GM12891 (cell line): ENCODE measurements at regions not wholly inside any gene's neighbourhood (a gene's known extent, or its start where the extent isn't known, plus 50 kb on each side); places are given as distances from the start of the nearest gene placed in this dataset.

Experiments used
- DNase-seq: peaks from one replicate; pipeline ENCODE4 v3.0.0; 2011; ENCODE audit warnings: low spot score; ENCODE audit not compliant: insufficient read length
- FAIRE-seq: peaks from 2 replicates; lab custom pipeline; 2011; peaks lifted over from hg19 to GRCh38; lab: Jason Lieb, UNC
- PAX5 ChIP-seq: IDR thresholded peaks from 2 replicates; pipeline ENCODE4 v1.6.1; 2011; ENCODE audit warnings: low read length, moderate library complexity, mild to moderate bottlenecking; ENCODE audit not compliant: insufficient read depth, severe bottlenecking
- POLR2A ChIP-seq: IDR thresholded peaks from 2 replicates; pipeline ENCODE4 v1.6.1; 2011; ENCODE audit warnings: low read depth, low read length, control low read depth
- POLR2AphosphoS5 ChIP-seq: IDR thresholded peaks from 2 replicates; pipeline ENCODE4 v1.6.1; 2011; ENCODE audit warnings: low read depth, low read length, control low read depth
- POU2F2 ChIP-seq: IDR thresholded peaks from 2 replicates; pipeline ENCODE4 v1.6.1; 2011; ENCODE audit warnings: low read depth, mild to moderate bottlenecking, control low read depth, low read length, moderate library complexity
- SPI1 ChIP-seq: IDR thresholded peaks from 2 replicates; pipeline ENCODE4 v1.6.1; 2011; ENCODE audit warnings: low read depth, low read length, control low read depth
- TAF1 ChIP-seq: IDR thresholded peaks from 2 replicates; pipeline ENCODE4 v1.6.1; 2011; ENCODE audit warnings: low read depth, low read length, control low read depth

- FAIRE-seq (no peak), DNase-seq (no peak)
- no peak for TF ChIP-seq POU2F2
- TF ChIP-seq POLR2AphosphoS5 = no peak
- TF ChIP-seq PAX5 = no peak
- no peak for TF ChIP-seq POLR2A
Measured at GRCh38 chr2:58495806-58496205, 254.7 kb upstream of the FANCL start.

- no peak for DNase-seq
- FAIRE-seq = no peak
- TF ChIP-seq POU2F2 (no peak), PAX5 (no peak), SPI1 (no peak), TAF1 (no peak), POLR2AphosphoS5 (no peak), POLR2A (no peak)
Measured at GRCh38 chr2:58494071-58494501, 253.0 kb upstream of the FANCL start.

- FAIRE-seq (no peak), DNase-seq (no peak)
- TF ChIP-seq SPI1 (no peak), TAF1 (no peak), POLR2AphosphoS5 (no peak), POU2F2 (no peak), PAX5 (no peak), POLR2A (no peak)
Measured at GRCh38 chr2:58484629-58485028, 243.5 kb upstream of the FANCL start.

GRCh38 chr2:58484221-58484620 lies 243.1 kb upstream of the FANCL start:
- FAIRE-seq (no peak), DNase-seq (no peak)
- TF ChIP-seq TAF1 = no peak
- no peak for TF ChIP-seq POLR2AphosphoS5
- no peak for TF ChIP-seq POLR2A
- no peak for TF ChIP-seq SPI1
- TF ChIP-seq POU2F2 = no peak
- no peak for TF ChIP-seq PAX5

- no peak for TF ChIP-seq TAF1
- no peak for DNase-seq
- no peak for FAIRE-seq
Measured at GRCh38 chr2:58483307-58483706, 242.2 kb upstream of the FANCL start.

GRCh38 chr2:58481670-58482069 lies 240.5 kb upstream of the FANCL start:
- no peak for DNase-seq
- TF ChIP-seq PAX5 (no peak), TAF1 (no peak)
- FAIRE-seq = no peak

GRCh38 chr2:58480141-58480540 lies 239.0 kb upstream of the FANCL start:
- FAIRE-seq (no peak), DNase-seq (no peak)
- no peak for TF ChIP-seq POLR2A
- TF ChIP-seq POU2F2 = no peak
- no peak for TF ChIP-seq TAF1
- no peak for TF ChIP-seq POLR2AphosphoS5
- no peak for TF ChIP-seq SPI1

GRCh38 chr2:58479535-58480140 lies 238.5 kb upstream of the FANCL start:
- no peak for FAIRE-seq
- DNase-seq = no peak
- TF ChIP-seq POU2F2 = no peak
- no peak for TF ChIP-seq POLR2A
- no peak for TF ChIP-seq TAF1
- TF ChIP-seq PAX5 = no peak

GRCh38 chr2:58476556-58476955 lies 235.4 kb upstream of the FANCL start:
- FAIRE-seq = no peak
- TF ChIP-seq POLR2AphosphoS5 = no peak
- TF ChIP-seq POLR2A = no peak
- TF ChIP-seq POU2F2 = no peak
- no peak for TF ChIP-seq SPI1
- TF ChIP-seq TAF1 = no peak
- no peak for TF ChIP-seq PAX5
- DNase-seq = no peak

GRCh38 chr2:58475756-58476155 lies 234.6 kb upstream of the FANCL start:
- no peak for TF ChIP-seq POU2F2
- no peak for TF ChIP-seq POLR2AphosphoS5
- TF ChIP-seq PAX5 = no peak
- no peak for TF ChIP-seq SPI1
- no peak for TF ChIP-seq TAF1
- DNase-seq = no peak
- FAIRE-seq = no peak

GRCh38 chr2:58473165-58473564 lies 232.0 kb upstream of the FANCL start:
- TF ChIP-seq POU2F2 (no peak), SPI1 (no peak)
- DNase-seq (no peak), FAIRE-seq (no peak)
